K562 (cell line): ENCODE measurements at regions not wholly inside any gene's neighbourhood (a gene's known extent, or its start where the extent isn't known, plus 50 kb on each side); places are given as distances from the start of the nearest gene placed in this dataset.

ENCODE experiments used
- ATAC-seq: fragments of 200-7000 bp; cut with Tn5 transposase; 3 replicates; pipeline ENCODE4 v1.9.1; 2020; ENCODE audit warnings: moderate library complexity
- BruUV-seq: library from RNA; stranded (reverse); fragments of 400-500 nt; replicated peaks from 2 replicates; lab custom pipeline; 2021; lab: Mats Ljungman, UMichigan
- CTCF ChIA-PET: fragments of 300-600 bp; formaldehyde crosslinking; extraction: SDS; loops from one replicate; lab custom pipeline; 2021; ENCODE audit warnings: low intra/inter-chr PET ratio; lab: Yijun Ruan, JAX
- POLR2A ChIA-PET: fragments of 300-600, 350-650 bp; sonication (Branson Sonifier 250); formaldehyde crosslinking; extraction: SDS; loops from one replicate; lab custom pipeline; 2021; ENCODE audit warnings: antibody characterized with exemption, inconsistent platforms; lab: Yijun Ruan, JAX
- DNase-seq, 4 experiments: peaks; one replicate each; pipeline versions ENCODE4 v3.0.0 to v3.0.0-alpha.2; 2011 to 2018; ENCODE audit warnings: low spot score in 3 of 4, mixed read lengths in 3 of 4; ENCODE audit errors: extremely low read depth in 1 of 4
- FAIRE-seq: peaks from 2 replicates; lab custom pipeline; 2011; peaks lifted over from hg19 to GRCh38; lab: Jason Lieb, UNC
- H2AFZ ChIP-seq: 2 replicates; pipeline ENCODE4 v1.6.0; 2011; ENCODE audit warnings: low read depth, low read length, control low read depth, inconsistent platforms
- H3K27ac ChIP-seq: fragments of 200-600 bp; 3 replicates; pipeline ENCODE4 v1.8.0; 2011; ENCODE audit warnings: low read depth, mild to moderate bottlenecking, control low read depth, inconsistent platforms, low read length, moderate library complexity, mixed read lengths; ENCODE audit errors: extremely low read depth
- H3K27me3 ChIP-seq, 2 experiments: fragments of 300-600 bp in 1 of 2; 2 replicates in 1 of 2; 3 replicates in 1 of 2; pipeline versions ENCODE4 v1.6.0 to v1.8.0; 2011; ENCODE audit warnings: inconsistent platforms in 2 of 2, low read length in 2 of 2, mild to moderate bottlenecking in 1 of 2, mixed read lengths in 1 of 2, moderate library complexity in 1 of 2; ENCODE audit not compliant: control insufficient read depth in 2 of 2, insufficient read depth in 2 of 2
- H3K36me3 ChIP-seq: fragments of 300-600 bp; 3 replicates; pipeline ENCODE4 v1.8.0; 2011; ENCODE audit warnings: mild to moderate bottlenecking, low read length, inconsistent platforms; ENCODE audit not compliant: control insufficient read depth, insufficient read depth
- H3K4me1 ChIP-seq, 2 experiments: fragments of 200-600 bp in 1 of 2; replicated peaks in 1 of 2; 2 replicates in 1 of 2; 3 replicates in 1 of 2; pipeline versions ENCODE4 v1.5.1 to v1.8.0; 2011; ENCODE audit warnings: inconsistent platforms in 2 of 2, low read length in 2 of 2, mild to moderate bottlenecking in 1 of 2, mixed read lengths in 1 of 2, moderate library complexity in 1 of 2; ENCODE audit not compliant: control insufficient read depth in 2 of 2, insufficient read depth in 2 of 2
- H3K4me2 ChIP-seq: 2 replicates; pipeline ENCODE4 v1.6.1; 2011; ENCODE audit warnings: low read length, control low read depth, inconsistent platforms, mixed read lengths; ENCODE audit not compliant: insufficient read depth
- H3K4me3 ChIP-seq: fragments of 200-600 bp; sonication (generic), shearing (Covaris generic); 2 replicates; pipeline ENCODE4 v1.5.1; 2016; ENCODE audit warnings: control low read depth, inconsistent platforms
- H3K79me2 ChIP-seq: fragments of 200-600 bp; 3 replicates; pipeline ENCODE4 v1.8.0; 2011; ENCODE audit warnings: low read length, inconsistent platforms; ENCODE audit not compliant: control insufficient read depth, insufficient read depth
- H3K9ac ChIP-seq, 2 experiments: 2 replicates each; pipeline versions ENCODE4 v1.6.0 to v1.6.1; 2011; ENCODE audit warnings: low read depth in 2 of 2, low read length in 2 of 2, control low read depth in 1 of 2, inconsistent platforms in 1 of 2, mild to moderate bottlenecking in 1 of 2, mixed read lengths in 1 of 2; ENCODE audit not compliant: insufficient read depth in 1 of 2
- H3K9me1 ChIP-seq: one replicate; pipeline ENCODE4 v1.6.0; 2011; ENCODE audit warnings: inconsistent platforms, mild to moderate bottlenecking, low read length, moderate library complexity; ENCODE audit not compliant: control insufficient read depth, insufficient read depth
- H3K9me3 ChIP-seq: replicated peaks from 2 replicates; pipeline ENCODE4 v1.5.1; 2011; ENCODE audit warnings: low read depth, low read length, inconsistent platforms; ENCODE audit not compliant: control insufficient read depth, insufficient read depth
- H4K20me1 ChIP-seq: replicated peaks from 2 replicates; pipeline ENCODE4 v1.6.1; 2011; ENCODE audit warnings: low read length, inconsistent platforms, mixed read lengths; ENCODE audit not compliant: control insufficient read depth, insufficient read depth
- ARHGAP35 ChIP-seq: fragments of 450-650 bp; IDR thresholded peaks from 2 replicates; pipeline ENCODE4 v1.6.1; 2018; ENCODE audit not compliant: partially characterized antibody
- ATF1 ChIP-seq, 2 experiments: fragments of 450-650 bp in 1 of 2; IDR thresholded peaks; 2 replicates each; pipeline ENCODE4 v1.6.1; 2016; ENCODE audit warnings: missing compliant biosample characterization in 1 of 2, missing genetic modification characterization in 1 of 2
- CBFB ChIP-seq: sonication (generic); formaldehyde crosslinking; IDR thresholded peaks from 2 replicates; pipeline ENCODE4 v1.4.0; 2020; ENCODE audit warnings: mild to moderate bottlenecking, missing genetic modification reagents
- CGGBP1 ChIP-seq: fragments of 250-450 bp; sonication (Bioruptor Pico); IDR thresholded peaks from 2 replicates; pipeline ENCODE4 v1.9.0; 2021; ENCODE audit warnings: mild to moderate bottlenecking
- ELF2 ChIP-seq: fragments of 250-450 bp; sonication (Bioruptor Pico); IDR thresholded peaks from 2 replicates; pipeline ENCODE4 v1.5.0; 2021; ENCODE audit warnings: mild to moderate bottlenecking
- ELF4 ChIP-seq: fragments of 450-650 bp; formaldehyde crosslinking; IDR thresholded peaks from 2 replicates; pipeline ENCODE4 v1.4.0; 2022; ENCODE audit warnings: missing genetic modification characterization
- HCFC1 ChIP-seq: IDR thresholded peaks from 2 replicates; pipeline ENCODE4 v1.6.1; 2012; ENCODE audit warnings: low read depth, low read length, improper control_type of control experiment
- JUNB ChIP-seq: fragments of 450-650 bp; formaldehyde crosslinking; conservative IDR thresholded peaks from 2 replicates; pipeline ENCODE4 v1.4.0; 2020; ENCODE audit warnings: mild to moderate bottlenecking
- KLF13 ChIP-seq: fragments of 450-650 bp; IDR thresholded peaks from 2 replicates; pipeline ENCODE4 v1.6.1; 2016; ENCODE audit warnings: missing genetic modification characterization, low read depth, mild to moderate bottlenecking, missing compliant biosample characterization, moderate library complexity, borderline replicate concordance
- MEIS2 ChIP-seq: fragments of 450-650 bp; IDR thresholded peaks from 2 replicates; pipeline ENCODE4 v1.6.1; 2014; ENCODE audit warnings: mild to moderate bottlenecking; ENCODE audit not compliant: partially characterized antibody
- RBBP5 ChIP-seq: fragments of 200-600 bp; sonication (generic); IDR thresholded peaks from 2 replicates; pipeline ENCODE4 v1.6.1; 2012; ENCODE audit warnings: borderline replicate concordance, mild to moderate bottlenecking, low read length, control low read depth, inconsistent platforms; ENCODE audit not compliant: insufficient read depth, poor library complexity, severe bottlenecking
- ZNF639 ChIP-seq, 2 experiments: fragments of 200-800 bp in 1 of 2; sonication (Bioruptor generic) in 1 of 2; sonication (generic) in 1 of 2; formaldehyde crosslinking in 1 of 2; IDR thresholded peaks in 1 of 2; conservative IDR thresholded peaks in 1 of 2; 2 replicates each; pipeline versions ENCODE4 v1.5.0 to v1.6.1; 2016 to 2020; ENCODE audit warnings: missing compliant biosample characterization in 1 of 2, missing genetic modification characterization in 1 of 2, missing genetic modification reagents in 1 of 2
- WGBS: fragments of 100-300 bp; shearing (Covaris generic); methylation state at CpG from one replicate; pipeline ENCODE4 v1.1.6; 2016; ENCODE audit warnings: low coverage, mixed read lengths; ENCODE audit not compliant: insufficient coverage; ENCODE audit errors: missing lambda C conversion rate; 5-methylcytosine and 5-hydroxymethylcytosine counted together
- in situ Hi-C: fragments of 300-500 bp; cut with MboI; formaldehyde crosslinking; loops from 4 replicates; pipeline ENCODE4 v1.15.0; 2018; ENCODE audit warnings: inconsistent platforms, mixed read lengths
- intact Hi-C: fragments of 100-400 bp; cut with micrococcal nuclease; formaldehyde crosslinking; loops from 2 replicates; pipeline ENCODE4 v1.14.2; 2022
- TF ChIP-seq, protein P1 (sequence below): sonication (generic); formaldehyde crosslinking; IDR thresholded peaks from 2 replicates; pipeline ENCODE4 v1.8.0; 2022; ENCODE audit warnings: missing genetic modification reagents, mild to moderate bottlenecking, borderline replicate concordance
- TF ChIP-seq, protein P2 (sequence below): fragments of 250-450 bp; sonication (Bioruptor Pico); IDR thresholded peaks from 2 replicates; pipeline ENCODE4 v1.4.0; 2020; ENCODE audit warnings: mild to moderate bottlenecking, moderate library complexity

DNA sequence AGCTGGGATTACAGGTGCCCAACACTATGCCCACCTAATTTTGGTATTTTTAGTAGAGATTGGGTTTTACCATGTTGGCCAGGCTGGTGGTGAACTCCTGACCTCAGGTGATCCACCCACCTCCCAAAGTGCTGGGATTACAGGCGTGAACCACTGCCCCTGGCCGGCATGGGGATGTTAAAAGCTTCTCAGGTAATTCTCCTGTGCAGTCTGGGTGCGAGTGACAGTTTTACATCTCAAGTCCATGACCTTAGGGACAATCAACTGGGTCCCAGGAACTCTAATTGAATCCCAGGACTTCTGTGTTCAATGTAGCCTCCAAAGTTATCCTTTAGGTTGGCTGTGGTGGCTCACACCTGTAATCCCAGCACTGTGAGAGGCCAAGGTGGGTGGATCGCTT, 100.1 kb upstream of the TSHZ3 start:
- WGBS: 0% methylated on average over 4 of the region's 4 CpGs
- H3K36me3 ChIP-seq: no peaks in the 10 kb centered on the region
- H4K20me1 ChIP-seq: no peaks in the 10 kb centered on the region
- POLR2A ChIA-PET: no interaction called here
- FAIRE-seq (no peak), ATAC-seq (no peak)
- in situ Hi-C loops: no loop called here
- H3K4me1 ChIP-seq: no peaks in the 10 kb centered on the region
- TF ChIP-seq, protein P1, sequence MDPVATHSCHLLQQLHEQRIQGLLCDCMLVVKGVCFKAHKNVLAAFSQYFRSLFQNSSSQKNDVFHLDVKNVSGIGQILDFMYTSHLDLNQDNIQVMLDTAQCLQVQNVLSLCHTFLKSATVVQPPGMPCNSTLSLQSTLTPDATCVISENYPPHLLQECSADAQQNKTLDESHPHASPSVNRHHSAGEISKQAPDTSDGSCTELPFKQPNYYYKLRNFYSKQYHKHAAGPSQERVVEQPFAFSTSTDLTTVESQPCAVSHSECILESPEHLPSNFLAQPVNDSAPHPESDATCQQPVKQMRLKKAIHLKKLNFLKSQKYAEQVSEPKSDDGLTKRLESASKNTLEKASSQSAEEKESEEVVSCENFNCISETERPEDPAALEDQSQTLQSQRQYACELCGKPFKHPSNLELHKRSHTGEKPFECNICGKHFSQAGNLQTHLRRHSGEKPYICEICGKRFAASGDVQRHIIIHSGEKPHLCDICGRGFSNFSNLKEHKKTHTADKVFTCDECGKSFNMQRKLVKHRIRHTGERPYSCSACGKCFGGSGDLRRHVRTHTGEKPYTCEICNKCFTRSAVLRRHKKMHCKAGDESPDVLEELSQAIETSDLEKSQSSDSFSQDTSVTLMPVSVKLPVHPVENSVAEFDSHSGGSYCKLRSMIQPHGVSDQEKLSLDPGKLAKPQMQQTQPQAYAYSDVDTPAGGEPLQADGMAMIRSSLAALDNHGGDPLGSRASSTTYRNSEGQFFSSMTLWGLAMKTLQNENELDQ (CRISPR knock-in tag): no peak
- TF ChIP-seq ARHGAP35: no peak
- no peak for TF ChIP-seq JUNB (CRISPR knock-in tag)
- no peak for TF ChIP-seq HCFC1
- TF ChIP-seq ZNF639 (CRISPR knock-in tag; conservative IDR thresholded peaks at IDR 0.05 in 1 of 2, IDR thresholded peaks at IDR 0.05 in 1 of 2): no peak
- TF ChIP-seq MEIS2: no peak
- TF ChIP-seq ELF4 (CRISPR knock-in tag): no peak
- no peak for TF ChIP-seq ELF2 (CRISPR knock-in tag)
- TF ChIP-seq KLF13 (tag): no peak
- TF ChIP-seq RBBP5: no peak
- no peak for TF ChIP-seq ATF1 (CRISPR knock-in tag; IDR thresholded peaks at IDR 0.05)
- no peak for TF ChIP-seq ATF1 (tag; IDR thresholded peaks at IDR 0.05)
- TF ChIP-seq CBFB (CRISPR knock-in tag): no peak
- no peak for TF ChIP-seq CGGBP1 (CRISPR knock-in tag)
- TF ChIP-seq, protein P2, sequence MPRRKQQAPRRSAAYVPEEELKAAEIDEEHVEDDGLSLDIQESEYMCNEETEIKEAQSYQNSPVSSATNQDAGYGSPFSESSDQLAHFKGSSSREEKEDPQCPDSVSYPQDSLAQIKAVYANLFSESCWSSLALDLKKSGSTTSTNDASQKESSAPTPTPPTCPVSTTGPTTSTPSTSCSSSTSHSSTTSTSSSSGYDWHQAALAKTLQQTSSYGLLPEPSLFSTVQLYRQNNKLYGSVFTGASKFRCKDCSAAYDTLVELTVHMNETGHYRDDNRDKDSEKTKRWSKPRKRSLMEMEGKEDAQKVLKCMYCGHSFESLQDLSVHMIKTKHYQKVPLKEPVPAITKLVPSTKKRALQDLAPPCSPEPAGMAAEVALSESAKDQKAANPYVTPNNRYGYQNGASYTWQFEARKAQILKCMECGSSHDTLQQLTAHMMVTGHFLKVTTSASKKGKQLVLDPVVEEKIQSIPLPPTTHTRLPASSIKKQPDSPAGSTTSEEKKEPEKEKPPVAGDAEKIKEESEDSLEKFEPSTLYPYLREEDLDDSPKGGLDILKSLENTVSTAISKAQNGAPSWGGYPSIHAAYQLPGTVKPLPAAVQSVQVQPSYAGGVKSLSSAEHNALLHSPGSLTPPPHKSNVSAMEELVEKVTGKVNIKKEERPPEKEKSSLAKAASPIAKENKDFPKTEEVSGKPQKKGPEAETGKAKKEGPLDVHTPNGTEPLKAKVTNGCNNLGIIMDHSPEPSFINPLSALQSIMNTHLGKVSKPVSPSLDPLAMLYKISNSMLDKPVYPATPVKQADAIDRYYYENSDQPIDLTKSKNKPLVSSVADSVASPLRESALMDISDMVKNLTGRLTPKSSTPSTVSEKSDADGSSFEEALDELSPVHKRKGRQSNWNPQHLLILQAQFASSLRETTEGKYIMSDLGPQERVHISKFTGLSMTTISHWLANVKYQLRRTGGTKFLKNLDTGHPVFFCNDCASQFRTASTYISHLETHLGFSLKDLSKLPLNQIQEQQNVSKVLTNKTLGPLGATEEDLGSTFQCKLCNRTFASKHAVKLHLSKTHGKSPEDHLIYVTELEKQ: no peak
- TF ChIP-seq, all 486 proteins: peak for 0
- H3K79me2 ChIP-seq: no peaks in the 10 kb centered on the region
- H3K9me1 ChIP-seq: no peaks in the 10 kb centered on the region
- no peaks in the 10 kb centered on the region; a peak in 1 of 5 replicates for H3K27me3 ChIP-seq
- CTCF ChIA-PET: no interaction called here
- no peak overlapping the region for H2AFZ ChIP-seq
- no TSS peak for BruUV-seq
- no peak overlapping the region for H3K4me3 ChIP-seq
- H3K9ac ChIP-seq: no peak overlapping the region
- H3K9me3 ChIP-seq: no peaks in the 10 kb centered on the region
- intact Hi-C loops: no loop called here
- DNase-seq: no peak
- no peak overlapping the region for H3K27ac ChIP-seq
- H3K4me2 ChIP-seq: no peak overlapping the region
